GM13976 (cell line): ENCODE measurements at regions not wholly inside any gene's neighbourhood (a gene's known extent, or its start where the extent isn't known, plus 50 kb on each side); places are given as distances from the start of the nearest gene placed in this dataset.
"Not testable (repeated sequence)": the region's sequence is repeated elsewhere in the genome, so short reads cannot be mapped to it uniquely, and the experiment has no call there.

ENCODE experiments used
- DNase-seq: peaks from one replicate; pipeline ENCODE4 v3.0.0; 2012; ENCODE audit warnings: low spot score
- in situ Hi-C: fragments of 300-500 bp; cut with MboI; formaldehyde crosslinking; loops from one replicate; pipeline ENCODE4 v1.12.0; 2022; ENCODE audit warnings: low sequenced_read_pairs, mixed read lengths, inconsistent platforms; ENCODE audit not compliant: unreplicated experiment
- TF ChIP-seq, protein P1 (sequence below): IDR thresholded peaks from 2 replicates; pipeline ENCODE4 v1.5.1; 2012; ENCODE audit warnings: borderline replicate concordance, mild to moderate bottlenecking; ENCODE audit not compliant: insufficient read depth; ENCODE audit errors: extremely low read depth, missing control alignments, control extremely low read depth

GRCh38 chr3:137572931-137573330, 191.2 kb upstream of the SOX14 start:
- TF ChIP-seq, protein P1, sequence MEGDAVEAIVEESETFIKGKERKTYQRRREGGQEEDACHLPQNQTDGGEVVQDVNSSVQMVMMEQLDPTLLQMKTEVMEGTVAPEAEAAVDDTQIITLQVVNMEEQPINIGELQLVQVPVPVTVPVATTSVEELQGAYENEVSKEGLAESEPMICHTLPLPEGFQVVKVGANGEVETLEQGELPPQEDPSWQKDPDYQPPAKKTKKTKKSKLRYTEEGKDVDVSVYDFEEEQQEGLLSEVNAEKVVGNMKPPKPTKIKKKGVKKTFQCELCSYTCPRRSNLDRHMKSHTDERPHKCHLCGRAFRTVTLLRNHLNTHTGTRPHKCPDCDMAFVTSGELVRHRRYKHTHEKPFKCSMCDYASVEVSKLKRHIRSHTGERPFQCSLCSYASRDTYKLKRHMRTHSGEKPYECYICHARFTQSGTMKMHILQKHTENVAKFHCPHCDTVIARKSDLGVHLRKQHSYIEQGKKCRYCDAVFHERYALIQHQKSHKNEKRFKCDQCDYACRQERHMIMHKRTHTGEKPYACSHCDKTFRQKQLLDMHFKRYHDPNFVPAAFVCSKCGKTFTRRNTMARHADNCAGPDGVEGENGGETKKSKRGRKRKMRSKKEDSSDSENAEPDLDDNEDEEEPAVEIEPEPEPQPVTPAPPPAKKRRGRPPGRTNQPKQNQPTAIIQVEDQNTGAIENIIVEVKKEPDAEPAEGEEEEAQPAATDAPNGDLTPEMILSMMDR = no peak
- DNase-seq = no peak
- in situ Hi-C loops = no loop called here

- in situ Hi-C loops = no loop called here
- TF ChIP-seq, protein P1 = no peak
- DNase-seq = no peak
These were observed 181.6 kb upstream of the SOX14 start for GRCh38 chr3:137582484-137582883.

DNA sequence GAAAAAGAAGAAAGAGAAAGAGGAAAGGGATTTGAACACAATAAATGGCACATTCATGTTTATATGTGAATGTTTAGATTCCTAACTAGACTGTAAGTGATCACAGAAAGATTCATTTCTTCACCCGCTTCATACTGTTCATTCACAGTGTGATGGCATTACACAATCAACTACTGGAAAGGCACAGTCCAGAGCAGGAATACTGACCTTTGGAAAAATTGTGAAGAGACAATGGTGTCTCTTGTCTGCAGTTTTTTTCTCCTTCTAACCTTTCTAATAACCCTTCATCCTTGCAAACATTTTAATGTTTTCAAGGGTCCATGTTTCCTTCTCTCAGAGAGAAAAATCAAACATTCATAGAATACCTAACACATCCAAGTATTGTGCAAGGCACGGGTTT, 180.9 kb upstream of the SOX14 start:
- in situ Hi-C loops = no loop called here
- no peak for DNase-seq
- TF ChIP-seq, protein P1 = no peak

DNA sequence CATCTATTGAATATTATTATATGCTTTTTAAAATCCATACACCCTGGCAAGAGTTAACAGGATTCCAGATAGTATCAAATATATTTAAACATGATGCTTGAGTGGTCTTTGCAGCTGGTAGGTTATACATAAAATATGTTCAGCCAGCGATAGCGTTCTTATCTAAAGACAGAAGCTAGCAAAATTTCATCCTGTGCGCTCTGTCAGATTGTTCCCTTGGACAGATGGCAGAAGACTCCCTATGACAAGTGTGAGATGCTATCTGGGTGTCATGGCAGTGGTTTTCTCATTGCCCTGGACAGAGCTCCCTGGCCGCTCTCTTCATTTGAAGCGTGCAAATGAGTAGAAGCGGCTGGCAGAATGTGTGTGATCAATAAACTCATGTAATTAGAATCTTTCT, 175.2 kb upstream of the SOX14 start:
- in situ Hi-C loops = no loop called here
- TF ChIP-seq, protein P1 = no peak
- no peak for DNase-seq

DNA sequence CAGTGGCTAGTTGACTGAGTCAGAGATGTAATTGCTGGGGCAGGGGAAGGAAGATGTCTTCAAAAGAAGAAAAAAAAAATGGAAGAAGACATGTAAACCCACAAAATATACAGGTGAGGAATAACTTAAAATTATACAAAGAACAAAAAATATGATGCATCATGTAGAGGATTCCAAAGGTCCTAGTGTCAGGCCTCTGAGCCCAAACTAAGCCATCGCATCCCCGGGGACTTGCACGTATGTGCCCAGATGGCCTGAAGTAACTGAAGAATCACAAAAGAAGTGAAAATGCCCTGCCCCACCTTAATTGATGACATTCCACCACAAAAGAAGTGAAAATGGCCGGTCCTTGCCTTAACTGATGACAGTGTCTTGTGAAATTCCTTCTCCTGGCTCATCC, 168.7 kb upstream of the SOX14 start:
- in situ Hi-C loops, DNase-seq: not testable (repeated sequence)

DNA sequence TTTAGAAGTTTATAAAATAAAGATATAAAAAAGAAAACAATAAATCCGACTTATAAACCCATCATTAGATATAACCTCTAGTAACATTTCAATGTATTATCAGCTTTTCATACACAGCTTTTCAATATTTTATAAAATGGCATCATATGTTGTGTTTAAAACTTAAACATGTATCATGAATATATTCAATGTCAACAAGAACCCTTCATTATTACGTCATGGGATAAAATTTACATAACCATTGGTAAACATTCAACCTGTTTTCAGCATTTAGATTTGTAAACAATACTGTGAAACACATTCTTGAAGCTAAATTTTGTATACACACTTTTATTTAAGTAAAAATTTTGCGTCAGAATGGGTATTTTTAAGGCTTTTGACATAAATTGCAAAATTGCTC, 153.4 kb upstream of the SOX14 start:
- TF ChIP-seq, protein P1 = no peak
- in situ Hi-C loops = no loop called here
- DNase-seq = no peak

DNA sequence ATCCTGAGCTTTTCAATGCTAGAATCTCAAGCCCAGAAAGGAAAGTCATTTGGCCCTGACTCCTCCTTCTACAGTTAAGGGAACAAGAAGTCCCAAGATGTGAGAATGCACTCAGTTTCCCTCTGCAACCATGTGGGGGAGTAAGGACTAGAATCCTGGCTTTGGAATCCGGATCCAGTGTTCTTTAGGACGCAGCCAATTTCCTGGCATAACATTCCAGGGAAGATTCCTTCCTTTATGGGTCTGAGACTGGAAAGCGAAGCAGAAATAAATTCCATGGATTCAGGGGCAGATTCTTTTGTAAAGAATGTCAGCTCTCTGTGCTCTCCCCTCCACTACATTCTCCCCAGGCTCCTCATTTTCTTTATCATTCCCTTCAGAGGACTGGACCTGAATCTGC, 151.8 kb upstream of the SOX14 start:
- TF ChIP-seq, protein P1 = no peak
- no peak for DNase-seq
- in situ Hi-C loops = no loop called here
